IMR-90 (cell line): ENCODE measurements at regions not wholly inside any gene's neighbourhood (a gene's known extent, or its start where the extent isn't known, plus 50 kb on each side); places are given as distances from the start of the nearest gene placed in this dataset.

ENCODE experiments used
- ATAC-seq: fragments of 200-7000 bp; cut with Tn5 transposase; 2 replicates; pipeline ENCODE4 v1.9.1; 2020; ENCODE audit warnings: low read depth, mild to moderate bottlenecking, moderate library complexity
- BruUV-seq: library from RNA; stranded (reverse); fragments of 400-500 nt; replicated peaks from 2 replicates; lab custom pipeline; 2021; lab: Mats Ljungman, UMichigan
- CTCF ChIA-PET: fragments of 300-600 bp; formaldehyde crosslinking; extraction: SDS; loops from one replicate; lab custom pipeline; 2021; ENCODE audit warnings: antibody characterized with exemption; lab: Yijun Ruan, JAX
- POLR2A ChIA-PET: fragments of 300-600 bp; sonication (Branson Sonifier 250); formaldehyde crosslinking; loops from one replicate; lab custom pipeline; 2022; ENCODE audit warnings: antibody characterized with exemption; ENCODE audit not compliant: unreplicated experiment; lab: Charles Lee
- DNase-seq: peaks from one replicate; pipeline ENCODE4 v3.0.0; 2013
- H2AFZ ChIP-seq: replicated peaks from 2 replicates; pipeline ENCODE3; 2013; ENCODE audit warnings: low read length, mild to moderate bottlenecking; ENCODE audit not compliant: poor library complexity
- H2AK5ac ChIP-seq: 2 replicates; pipeline ENCODE4 v1.6.1; 2013; ENCODE audit warnings: low read depth, low read length, inconsistent platforms
- H2AK9ac ChIP-seq: replicated peaks from 2 replicates; pipeline ENCODE3; 2013; ENCODE audit warnings: mild to moderate bottlenecking, low read depth, low read length, moderate library complexity; ENCODE audit not compliant: poor library complexity
- H2BK120ac ChIP-seq: 2 replicates; pipeline ENCODE4 v1.6.1; 2013; ENCODE audit warnings: low read depth, low read length, inconsistent platforms
- H2BK15ac ChIP-seq: 3 replicates; pipeline ENCODE4 v1.6.1; 2013; ENCODE audit warnings: low read depth, low read length, inconsistent platforms
- H2BK20ac ChIP-seq: 2 replicates; pipeline ENCODE4 v1.6.1; 2013; ENCODE audit warnings: low read depth, mild to moderate bottlenecking, inconsistent platforms, low read length, moderate library complexity
- H2BK5ac ChIP-seq: 2 replicates; pipeline ENCODE4 v1.6.1; 2013; ENCODE audit warnings: mild to moderate bottlenecking, low read depth, low read length, inconsistent platforms; ENCODE audit not compliant: poor library complexity, severe bottlenecking
- H3K14ac ChIP-seq: replicated peaks from 2 replicates; pipeline ENCODE4 v1.6.1; 2013; ENCODE audit warnings: low read depth, low read length, inconsistent platforms
- H3K18ac ChIP-seq: 2 replicates; pipeline ENCODE4 v1.6.1; 2013; ENCODE audit warnings: low read depth, low read length, control low read depth
- H3K23ac ChIP-seq: 2 replicates; pipeline ENCODE4 v1.6.1; 2013; ENCODE audit warnings: low read depth, low read length, inconsistent platforms
- H3K27ac ChIP-seq: 2 replicates; pipeline ENCODE4 v1.5.1; 2013; ENCODE audit warnings: mild to moderate bottlenecking, control low read depth, low read length; ENCODE audit not compliant: insufficient read depth
- H3K27me3 ChIP-seq: 2 replicates; pipeline ENCODE4 v1.6.1; 2013; ENCODE audit warnings: low read length; ENCODE audit not compliant: control insufficient read depth, insufficient read depth
- H3K36me3 ChIP-seq: 2 replicates; pipeline ENCODE4 v1.6.1; 2013; ENCODE audit warnings: low read length, mixed read lengths; ENCODE audit not compliant: control insufficient read depth, insufficient read depth
- H3K4ac ChIP-seq: 2 replicates; pipeline ENCODE4 v1.6.1; 2013; ENCODE audit warnings: low read depth, low read length, inconsistent platforms
- H3K4me1 ChIP-seq: 2 replicates; pipeline ENCODE4 v1.6.1; 2013; ENCODE audit warnings: low read length, mixed read lengths; ENCODE audit not compliant: control insufficient read depth, insufficient read depth
- H3K4me2 ChIP-seq: 2 replicates; pipeline ENCODE4 v1.6.1; 2013; ENCODE audit warnings: low read depth, mild to moderate bottlenecking, control low read depth, low read length, moderate library complexity
- H3K4me3 ChIP-seq: 2 replicates; pipeline ENCODE4 v1.5.1; 2013; ENCODE audit warnings: low read depth, mild to moderate bottlenecking, control low read depth, low read length, moderate library complexity; ENCODE audit not compliant: insufficient read depth
- H3K56ac ChIP-seq: 2 replicates; pipeline ENCODE4 v1.6.1; 2013; ENCODE audit warnings: low read length, inconsistent platforms; ENCODE audit not compliant: insufficient read depth; ENCODE audit errors: extremely low read depth
- H3K79me1 ChIP-seq, 2 experiments: 2 replicates each; pipeline ENCODE4 v1.6.1; 2013; ENCODE audit warnings: low read length in 2 of 2, inconsistent platforms in 1 of 2, low read depth in 1 of 2
- H3K9ac ChIP-seq: 2 replicates; pipeline ENCODE4 v1.6.1; 2013; ENCODE audit warnings: low read depth, low read length, control low read depth
- H3K9me1 ChIP-seq: 2 replicates; pipeline ENCODE4 v1.6.1; 2013; ENCODE audit warnings: low read length, inconsistent platforms; ENCODE audit not compliant: insufficient read depth
- H3K9me3 ChIP-seq: 2 replicates; pipeline ENCODE4 v1.6.1; 2013; ENCODE audit warnings: low read length; ENCODE audit not compliant: control insufficient read depth, insufficient read depth
- H4K20me1 ChIP-seq: 2 replicates; pipeline ENCODE4 v1.6.1; 2013; ENCODE audit warnings: low read length, inconsistent platforms; ENCODE audit not compliant: insufficient read depth
- H4K5ac ChIP-seq: 2 replicates; pipeline ENCODE4 v1.6.1; 2013; ENCODE audit warnings: mild to moderate bottlenecking, low read depth, low read length, control low read depth
- H4K8ac ChIP-seq, 2 experiments: 2 replicates each; pipeline ENCODE4 v1.6.1; 2013; ENCODE audit warnings: low read depth in 2 of 2, low read length in 2 of 2, control low read depth in 1 of 2, inconsistent platforms in 1 of 2
- H4K91ac ChIP-seq: 2 replicates; pipeline ENCODE4 v1.6.1; 2013; ENCODE audit warnings: low read depth, low read length, inconsistent platforms; ENCODE audit not compliant: insufficient read depth
- BHLHE40 ChIP-seq: fragments of 150-350 bp; IDR thresholded peaks from 2 replicates; pipeline ENCODE4 v1.6.1; 2016; ENCODE audit warnings: mild to moderate bottlenecking, low read depth, low read length
- CEBPB ChIP-seq: IDR thresholded peaks from 2 replicates; pipeline ENCODE4 v1.6.1; 2012; ENCODE audit warnings: low read depth, low read length, improper control_type of control experiment
- CHD1 ChIP-seq: IDR thresholded peaks from 2 replicates; pipeline ENCODE4 v1.6.1; 2012; ENCODE audit warnings: low read depth, low read length, improper control_type of control experiment
- CTCF ChIP-seq: conservative IDR thresholded peaks from 2 replicates; pipeline ENCODE4 v1.5.1; 2012; ENCODE audit warnings: mild to moderate bottlenecking, low read depth, low read length, improper control_type of control experiment
- ELK1 ChIP-seq: fragments of 150-350 bp; IDR thresholded peaks from 2 replicates; pipeline ENCODE4 v1.6.1; 2016; ENCODE audit warnings: low read depth, mild to moderate bottlenecking, low read length, moderate library complexity, borderline replicate concordance
- FOS ChIP-seq: fragments of 150-350 bp; IDR thresholded peaks from 2 replicates; pipeline ENCODE4 v1.6.1; 2016; ENCODE audit warnings: low read depth, low read length
- MAFK ChIP-seq: IDR thresholded peaks from 2 replicates; pipeline ENCODE4 v1.6.1; 2012; ENCODE audit warnings: low read depth, low read length, improper control_type of control experiment
- MAZ ChIP-seq: IDR thresholded peaks from 2 replicates; pipeline ENCODE4 v1.6.1; 2012; ENCODE audit warnings: low read depth, mild to moderate bottlenecking, low read length, improper control_type of control experiment, moderate library complexity, borderline replicate concordance
- MXI1 ChIP-seq: IDR thresholded peaks from 2 replicates; pipeline ENCODE4 v1.6.1; 2012; ENCODE audit warnings: low read depth, mild to moderate bottlenecking, low read length, moderate library complexity, borderline replicate concordance
- NFE2L2 ChIP-seq: fragments of 150-350 bp; IDR thresholded peaks from 2 replicates; pipeline ENCODE4 v1.6.1; 2016; ENCODE audit warnings: low read depth, mild to moderate bottlenecking, low read length
- POLR2A ChIP-seq: IDR thresholded peaks from 2 replicates; pipeline ENCODE4 v1.6.1; 2012; ENCODE audit warnings: mild to moderate bottlenecking, low read depth, low read length
- RAD21 ChIP-seq: IDR thresholded peaks from 2 replicates; pipeline ENCODE4 v1.6.1; 2012; ENCODE audit warnings: low read length, improper control_type of control experiment
- RCOR1 ChIP-seq: IDR thresholded peaks from 2 replicates; pipeline ENCODE4 v1.6.1; 2012; ENCODE audit warnings: mild to moderate bottlenecking, low read length, improper control_type of control experiment; ENCODE audit not compliant: insufficient replicate concordance
- RFX5 ChIP-seq: IDR thresholded peaks from 2 replicates; pipeline ENCODE4 v1.8.0; 2012; ENCODE audit warnings: low read depth, mild to moderate bottlenecking, low read length, moderate library complexity
- SMC3 ChIP-seq: fragments of 150-350 bp; IDR thresholded peaks from 2 replicates; pipeline ENCODE4 v1.6.1; 2016; ENCODE audit warnings: low read depth, mild to moderate bottlenecking, antibody characterized with exemption, low read length, moderate library complexity
- USF2 ChIP-seq: fragments of 150-350 bp; IDR thresholded peaks from 2 replicates; pipeline ENCODE4 v1.6.1; 2017; ENCODE audit warnings: mild to moderate bottlenecking, antibody characterized with exemption, low read length, low read depth
- WGBS, 2 experiments: methylation state at CpG; one replicate each; pipeline versions ENCODE4 v1.1.5 to v1.1.7; 2013; ENCODE audit warnings: missing lambda C conversion rate in 2 of 2; ENCODE audit not compliant: insufficient read length in 1 of 2; ENCODE audit errors: extremely low coverage in 2 of 2; 5-methylcytosine and 5-hydroxymethylcytosine counted together
- dilution Hi-C: fragments of 300-500 bp; cut with HindIII; formaldehyde crosslinking; loops from one replicate; pipeline ENCODE4 v1.14.3; 2018; ENCODE audit warnings: low sequenced_read_pairs; ENCODE audit not compliant: unreplicated experiment
- in situ Hi-C: fragments of 300-500 bp; cut with MboI; formaldehyde crosslinking; loops from 3 replicates; pipeline ENCODE4 v1.14.3; 2019; ENCODE audit warnings: low sequenced_read_pairs, inconsistent platforms, mixed read lengths
- intact Hi-C: fragments of 100-400 bp; cut with micrococcal nuclease; formaldehyde crosslinking; loops from 2 replicates; pipeline ENCODE4 v1.10.0; 2022

DNA sequence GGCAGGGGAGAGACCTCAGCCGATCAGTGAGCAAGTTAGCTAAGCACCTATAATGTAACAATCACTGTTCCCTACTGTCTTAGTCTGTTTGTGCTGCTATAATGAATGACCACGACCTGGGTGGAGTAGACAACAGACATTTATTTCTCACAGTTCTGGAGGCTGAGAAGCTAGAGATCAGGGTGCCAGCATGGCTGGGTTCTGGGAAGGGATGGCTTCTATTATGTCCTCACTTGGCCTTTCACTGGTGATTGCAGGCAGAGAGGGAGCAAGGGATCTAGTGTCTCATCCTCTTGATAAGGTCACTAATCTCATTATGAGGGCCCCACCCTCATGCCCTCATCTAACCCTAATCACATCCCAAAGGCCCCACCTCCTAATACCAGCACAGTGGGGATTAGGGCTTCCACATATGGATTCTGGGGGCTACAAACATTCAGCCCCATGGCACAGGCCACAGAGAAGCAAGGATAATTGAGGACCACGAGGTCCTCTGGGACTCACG lies 162.5 kb downstream of the CD83 start:
- ChIA-PET POLR2A (no interaction called here), CTCF (no interaction called here)
- no peak overlapping the region for H4K91ac ChIP-seq
- no peak overlapping the region for H2AFZ ChIP-seq
- DNase-seq (no peak), ATAC-seq (no peak)
- no peak overlapping the region for H4K5ac ChIP-seq
- intact Hi-C loops (no loop called here), dilution Hi-C loops (no loop called here), in situ Hi-C loops (no loop called here)
- H2BK15ac ChIP-seq: no peak overlapping the region
- H4K20me1 ChIP-seq: no peaks in the 10 kb centered on the region
- no peak overlapping the region for H3K18ac ChIP-seq
- no peaks in the 10 kb centered on the region for H3K79me1 ChIP-seq
- no peak overlapping the region for H2AK5ac ChIP-seq
- H3K4me3 ChIP-seq: no peak overlapping the region
- no peak overlapping the region for H3K9ac ChIP-seq
- no CpG with 5 or more reads among the region's 4 CpGs for WGBS, 2 experiments
- no peaks in the 10 kb centered on the region for H3K9me1 ChIP-seq
- H3K14ac ChIP-seq: no peak overlapping the region
- no peak overlapping the region for H4K8ac ChIP-seq
- no peaks in the 10 kb centered on the region for H3K36me3 ChIP-seq
- no peaks in the 10 kb centered on the region for H3K4me1 ChIP-seq
- H3K4ac ChIP-seq: no peak overlapping the region
- H3K23ac ChIP-seq: no peak overlapping the region
- no TSS peak for BruUV-seq
- H3K4me2 ChIP-seq: no peak overlapping the region
- no peak overlapping the region for H3K56ac ChIP-seq
- H3K9me3 ChIP-seq: no peaks in the 10 kb centered on the region
- no peak overlapping the region for H2BK120ac ChIP-seq
- H3K27me3 ChIP-seq: peaks cover 4% of the 10 kb centered on the region; the same call in 1 of the 2 replicates
- H3K27ac ChIP-seq: no peak overlapping the region
- H2AK9ac ChIP-seq: no peak overlapping the region
- TF ChIP-seq CEBPB: no peak
- no peak for TF ChIP-seq USF2
- TF ChIP-seq SMC3: no peak
- TF ChIP-seq CHD1: no peak
- no peak for TF ChIP-seq MAZ
- no peak for TF ChIP-seq RCOR1
- TF ChIP-seq CTCF: no peak
- TF ChIP-seq NFE2L2: no peak
- TF ChIP-seq RAD21: no peak
- TF ChIP-seq FOS: no peak
- TF ChIP-seq BHLHE40: no peak
- TF ChIP-seq RFX5: no peak
- no peak for TF ChIP-seq MAFK
- no peak for TF ChIP-seq MXI1
- no peak for TF ChIP-seq POLR2A
- no peak for TF ChIP-seq ELK1
- H2BK20ac ChIP-seq: no peak overlapping the region
- no peak overlapping the region for H2BK5ac ChIP-seq
